ENCODE measurements at regions not wholly inside any gene's neighbourhood (a gene's known extent, or its start where the extent isn't known, plus 50 kb on each side); places are given as distances from the start of the nearest gene placed in this dataset.
A peak's percentile ranks its signal among the peaks of the same experiment; 100 is the strongest.
"Not testable (repeated sequence)": the region's sequence is repeated elsewhere in the genome, so short reads cannot be mapped to it uniquely, and the experiment has no call there.

DNA sequence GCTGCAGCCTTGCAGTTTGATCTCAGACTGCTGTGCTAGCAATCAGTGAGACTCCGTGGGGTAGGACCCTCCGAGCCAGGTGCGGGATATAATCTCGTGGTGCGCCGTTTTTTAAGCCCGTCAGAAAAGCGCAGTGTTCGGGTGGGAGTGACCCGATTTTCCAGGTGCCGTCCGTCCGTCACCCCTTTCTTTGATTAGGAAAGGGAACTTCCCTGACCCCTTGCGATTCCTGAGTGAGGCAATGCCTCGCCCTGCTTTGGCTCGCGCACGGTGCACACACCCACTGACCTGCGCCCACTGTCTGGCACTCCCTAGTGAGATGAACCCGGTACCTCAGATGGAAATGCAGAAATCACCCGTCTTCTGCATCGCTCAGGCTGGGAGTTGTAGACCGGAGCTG lies 203.2 kb downstream of the SNCAIP start:
- not testable (repeated sequence) for DNase-seq (ENCODE audit: low spot score)

- DNase-seq (ENCODE audit: low spot score) = peak; percentile 79
Observed at GRCh38 chr5:122515709-122516431, 203.8 kb downstream of the SNCAIP start.

DNA sequence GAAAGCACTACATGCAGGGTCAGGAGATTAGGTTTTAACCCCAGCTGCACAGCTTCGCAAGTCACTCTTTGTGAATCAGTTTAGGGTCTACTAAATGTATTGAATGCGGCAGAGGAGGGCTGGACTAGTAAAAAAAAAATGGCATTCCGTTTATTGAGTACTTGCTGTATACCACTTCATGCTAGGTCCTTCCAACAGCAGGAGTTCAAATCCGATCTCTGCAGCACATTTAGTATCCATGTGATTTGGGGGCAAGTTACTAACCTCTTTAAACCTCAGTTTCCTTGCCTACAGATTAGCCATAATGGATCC lies 204.4 kb downstream of the SNCAIP start:
- no peak for DNase-seq (ENCODE audit: low spot score)

GRCh38 chr5:122517091-122517490 lies 205.1 kb downstream of the SNCAIP start:
- no peak for DNase-seq (ENCODE audit: low spot score)

- DNase-seq (ENCODE audit: low spot score) = no peak
Observed at GRCh38 chr5:122523776-122524175, 211.7 kb downstream of the SNCAIP start.

DNA sequence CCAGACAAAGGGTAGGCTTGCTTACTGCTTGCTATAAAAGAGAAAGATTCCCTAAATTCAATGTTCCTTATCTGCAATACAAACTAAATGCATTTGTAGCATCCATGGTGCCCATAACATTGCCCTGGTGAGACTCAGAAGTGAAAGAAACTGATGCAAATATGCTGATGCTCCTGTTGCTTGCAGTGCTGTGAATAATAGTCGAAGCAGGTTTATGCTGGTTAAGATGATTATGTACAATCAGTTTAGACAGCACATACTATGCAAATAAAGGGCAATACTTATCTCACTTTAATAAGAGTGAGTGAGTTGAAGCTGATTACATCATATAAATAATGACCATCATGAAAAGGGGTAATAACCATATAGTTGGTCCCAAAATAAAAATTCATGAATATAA lies 215.5 kb downstream of the SNCAIP start:
- no peak for DNase-seq (ENCODE audit: low spot score)

GRCh38 chr5:122532035-122532434 lies 220.0 kb downstream of the SNCAIP start:
- DNase-seq (ENCODE audit: low spot score) = no peak

GRCh38 chr5:122533825-122534224 lies 221.8 kb downstream of the SNCAIP start:
- DNase-seq (ENCODE audit: low spot score) = no peak

- no peak for DNase-seq (ENCODE audit: low spot score)
Observed at GRCh38 chr5:122534829-122535228, 222.8 kb downstream of the SNCAIP start.

- DNase-seq (ENCODE audit: low spot score) = no peak
Observed at GRCh38 chr5:122541388-122541787, 229.4 kb downstream of the SNCAIP start.

DNA sequence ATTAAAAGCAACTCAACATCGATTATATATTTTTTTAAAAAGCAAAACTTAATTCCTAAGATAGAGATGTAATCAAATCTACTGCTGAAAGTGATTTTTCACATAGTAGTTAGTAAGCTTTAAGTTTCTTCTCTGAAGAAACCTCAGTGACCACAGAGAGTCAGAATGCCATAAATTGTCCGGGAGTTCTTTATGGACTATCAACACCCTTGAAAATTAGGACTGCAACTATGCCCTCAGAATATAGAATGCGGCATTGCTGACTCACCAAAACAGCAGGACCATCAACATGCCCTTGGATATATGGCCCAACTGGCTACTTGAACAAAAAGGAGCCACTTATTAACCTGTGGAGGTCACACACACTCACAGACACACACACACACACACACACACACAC lies 228.9 kb upstream of the SNX2 start:
- DNase-seq (ENCODE audit: low spot score) = no peak

GRCh38 chr5:122547219-122547618 lies 227.7 kb upstream of the SNX2 start:
- DNase-seq (ENCODE audit: low spot score) = no peak

- DNase-seq (ENCODE audit: low spot score) = no peak
Observed at GRCh38 chr5:122547669-122548068, 227.2 kb upstream of the SNX2 start.

DNA sequence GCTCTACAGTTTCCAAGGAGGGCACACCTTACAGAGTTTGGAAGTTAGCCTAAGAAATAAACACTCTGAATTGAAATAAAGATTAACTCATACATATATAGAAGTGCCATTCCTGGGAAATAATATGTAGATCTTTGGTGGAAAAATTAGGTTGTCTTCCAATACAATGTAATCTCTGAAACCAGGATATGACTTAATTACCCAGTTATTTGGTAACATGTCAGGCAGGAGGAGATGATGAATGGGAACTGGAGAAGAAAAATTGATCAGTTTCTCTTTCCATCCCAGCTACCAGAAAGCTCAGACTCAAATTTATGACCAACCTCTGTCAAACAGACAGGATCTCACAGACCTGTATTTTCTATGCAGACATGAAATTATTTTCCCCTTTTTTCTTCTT lies 215.2 kb upstream of the SNX2 start:
- DNase-seq (ENCODE audit: low spot score) = no peak

GRCh38 chr5:122561209-122561608 lies 213.7 kb upstream of the SNX2 start:
- DNase-seq (ENCODE audit: low spot score) = no peak

- DNase-seq (ENCODE audit: low spot score) = no peak
Observed at GRCh38 chr5:122565331-122565730, 209.5 kb upstream of the SNX2 start.

DNA sequence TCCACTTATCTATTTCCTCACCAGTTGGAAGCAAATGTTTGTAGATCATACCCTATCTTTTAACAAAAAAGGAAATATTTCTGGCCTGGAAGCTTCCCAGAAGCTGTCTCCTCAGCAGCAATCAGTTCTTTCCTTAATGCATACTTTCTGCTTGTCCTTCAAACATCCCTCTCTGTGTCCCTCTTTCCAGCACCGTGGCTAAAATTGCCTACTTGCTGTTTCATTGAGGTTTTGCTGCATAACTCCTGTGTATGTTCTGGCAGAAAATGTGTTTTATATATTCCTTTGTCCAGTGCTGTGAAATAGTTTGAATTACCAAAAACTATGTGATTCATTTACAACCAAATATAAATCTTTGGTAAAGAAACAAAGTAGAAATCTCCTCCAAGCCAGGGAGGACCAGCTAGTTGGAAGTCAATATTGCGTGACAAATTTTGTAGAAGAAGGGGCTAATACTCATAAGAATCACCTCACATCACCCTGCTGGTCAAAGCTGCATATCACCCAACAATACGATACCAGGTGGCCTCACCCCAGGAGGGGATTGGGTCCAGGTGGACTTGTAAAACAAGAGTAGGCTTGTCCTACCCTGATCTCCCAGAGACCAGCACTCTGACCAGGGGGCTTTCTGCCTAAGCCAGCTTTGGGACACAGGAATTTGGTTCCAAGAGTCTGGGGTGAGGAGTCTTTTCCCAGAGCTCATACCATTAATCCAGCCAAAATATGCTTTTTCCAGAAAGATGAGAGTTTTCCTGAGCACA lies 198.4 kb upstream of the SNX2 start:
- no peak for DNase-seq (ENCODE audit: low spot score)

DNA sequence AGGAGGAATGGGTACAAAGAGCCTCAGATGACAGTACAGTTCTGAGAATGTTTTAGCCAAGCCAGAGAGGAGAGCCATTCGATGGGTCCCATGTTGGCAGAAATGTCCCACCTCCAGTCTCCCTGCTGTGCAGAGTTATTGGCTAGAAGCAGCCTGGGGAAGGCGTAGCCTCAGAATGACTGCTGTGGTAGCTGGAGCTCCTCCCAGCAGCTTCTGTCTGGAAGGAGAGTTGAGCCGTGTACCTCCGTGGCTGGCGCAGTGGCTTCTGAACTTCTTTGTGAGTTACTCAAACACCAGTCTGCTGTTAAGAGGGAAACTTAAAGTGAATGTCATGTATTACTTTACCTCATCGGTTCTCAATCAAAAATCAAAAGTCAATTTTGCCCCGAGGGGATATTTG lies 193.3 kb upstream of the SNX2 start:
- DNase-seq (ENCODE audit: low spot score) = no peak

DNA sequence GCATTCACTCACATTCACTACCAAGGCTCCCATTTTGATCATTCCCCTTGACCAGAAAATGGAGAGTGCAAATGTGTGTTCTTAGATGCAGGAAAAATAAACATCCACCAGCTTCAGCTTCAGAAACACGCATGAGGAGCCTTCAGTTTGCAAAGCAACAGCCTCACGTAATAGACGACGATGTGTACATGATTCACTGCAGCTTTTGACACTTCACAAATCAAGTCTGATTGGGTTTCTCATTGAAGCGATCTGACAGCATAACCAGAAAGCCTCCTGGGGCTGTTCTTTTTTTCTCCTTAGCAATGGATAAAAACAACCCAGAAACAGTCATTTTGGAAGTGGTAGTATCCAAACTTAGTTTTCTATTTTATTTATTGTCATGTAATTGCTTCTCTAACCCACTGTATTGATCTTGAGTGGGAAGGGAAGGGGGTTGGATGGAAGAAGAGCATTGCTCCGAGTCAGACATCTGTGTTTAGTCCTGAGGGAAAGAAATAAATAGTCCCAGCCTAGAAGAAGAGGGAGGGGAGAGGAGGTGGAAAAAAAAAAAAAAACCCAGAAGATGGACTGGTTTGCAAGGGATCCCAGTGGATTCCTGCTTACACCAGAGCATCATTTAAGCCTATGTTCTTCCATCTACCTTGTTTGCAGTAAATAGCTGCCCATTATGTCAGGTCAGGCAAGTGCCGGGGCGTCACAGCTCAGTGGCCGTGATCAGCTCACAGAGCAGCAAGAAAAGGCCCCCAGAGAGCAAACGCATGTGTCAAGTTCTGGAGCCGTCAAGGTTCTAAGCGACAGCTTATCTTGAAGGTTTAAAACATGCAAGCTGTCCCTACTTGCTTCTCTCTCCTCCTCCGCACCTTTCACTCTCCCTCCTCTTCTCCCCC lies 190.2 kb upstream of the SNX2 start:
- no peak for DNase-seq (ENCODE audit: low spot score)

DNA sequence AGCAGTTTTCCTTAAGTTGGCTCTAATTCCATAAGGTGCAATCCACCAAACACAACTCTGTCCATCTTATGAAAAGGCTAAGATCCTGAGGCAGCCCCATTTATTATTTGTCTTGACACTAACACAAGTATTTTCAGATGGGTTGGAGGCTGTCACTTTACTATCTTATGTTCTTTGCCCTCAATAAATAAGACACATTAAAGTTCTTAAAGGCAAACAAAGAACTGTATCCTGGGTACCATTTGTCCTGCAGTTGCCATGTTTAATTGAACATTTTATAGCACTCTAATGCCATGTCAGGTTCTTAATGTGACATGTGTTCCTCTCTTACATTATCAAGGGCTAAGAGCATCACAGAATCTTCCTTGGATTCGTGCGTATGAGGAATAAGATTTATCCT lies 189.5 kb upstream of the SNX2 start:
- DNase-seq (ENCODE audit: low spot score) = no peak

DNA sequence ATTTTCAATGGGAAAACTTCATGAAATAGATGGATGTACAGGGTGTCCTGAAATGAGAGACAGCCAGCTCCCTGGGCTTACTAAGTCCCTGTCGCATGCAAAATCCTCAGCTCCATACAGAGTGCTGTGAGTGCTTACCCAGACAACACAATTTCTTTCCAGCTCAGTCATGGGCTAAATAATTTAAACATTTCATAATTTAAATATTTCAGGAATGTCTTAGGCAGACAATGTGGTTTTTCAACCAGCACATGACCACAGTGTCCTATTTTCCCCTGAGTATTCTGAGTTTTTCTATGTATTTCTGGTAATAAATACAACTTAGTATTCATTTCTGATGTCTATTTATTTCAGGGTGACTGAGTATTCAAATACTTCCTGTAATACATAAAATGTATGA lies 188.5 kb upstream of the SNX2 start:
- DNase-seq (ENCODE audit: low spot score) = peak; percentile 57

DNA sequence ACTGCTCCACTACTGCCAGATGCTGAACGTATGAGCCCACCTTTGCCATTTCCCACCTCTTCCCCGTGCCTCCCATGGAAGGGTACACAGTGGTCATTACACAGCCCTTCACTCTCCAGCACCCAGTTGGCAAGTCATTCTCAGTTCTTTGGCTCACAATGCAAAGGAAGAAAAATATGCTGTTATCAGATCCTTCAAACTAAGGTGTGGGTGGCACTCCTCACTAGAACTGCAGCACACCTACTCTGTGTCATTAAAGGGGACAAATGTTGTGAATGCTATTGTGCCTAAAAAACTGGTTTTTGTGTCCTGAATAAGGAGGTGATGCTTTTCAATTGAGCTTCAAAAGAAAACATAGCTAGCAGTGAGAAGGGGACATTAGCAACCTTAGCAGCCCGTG lies 183.1 kb upstream of the SNX2 start:
- DNase-seq (ENCODE audit: low spot score) = no peak

DNA sequence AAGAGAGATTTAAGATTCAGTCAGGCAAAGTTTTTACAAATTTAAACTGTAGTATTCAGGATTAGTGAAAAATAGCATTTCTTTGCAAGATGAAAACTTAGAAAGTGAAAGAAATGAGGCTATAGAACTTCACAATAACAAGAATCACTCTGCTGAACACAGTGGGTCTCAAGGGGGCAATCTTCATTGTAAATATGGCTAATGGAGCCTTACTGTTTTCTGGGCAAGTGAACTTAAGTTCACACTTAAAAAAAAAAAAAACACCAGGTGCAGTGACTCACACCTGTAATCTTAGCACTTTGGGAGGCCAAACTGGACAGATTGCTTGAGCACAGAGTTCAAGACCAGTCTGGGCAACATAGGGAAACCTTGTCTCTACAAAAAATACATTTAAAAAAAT lies 175.9 kb upstream of the SNX2 start:
- DNase-seq (ENCODE audit: low spot score) = no peak
